GM06990 (cell line): ENCODE measurements at regions not wholly inside any gene's neighbourhood (a gene's known extent, or its start where the extent isn't known, plus 50 kb on each side); places are given as distances from the start of the nearest gene placed in this dataset.

Experiments used
- DNase-seq: peaks from one replicate; pipeline ENCODE4 v3.0.0-alpha.2; 2011; ENCODE audit not compliant: insufficient read length; ENCODE audit errors: extremely low read depth
- H3K27me3 ChIP-seq: replicated peaks from 2 replicates; pipeline ENCODE4 v1.6.0; 2011; ENCODE audit warnings: low read length; ENCODE audit not compliant: control insufficient read depth, insufficient read depth
- H3K36me3 ChIP-seq: 2 replicates; pipeline ENCODE4 v1.5.1; 2011; ENCODE audit warnings: low read length; ENCODE audit not compliant: control insufficient read depth, insufficient read depth
- H3K4me3 ChIP-seq: replicated peaks from 2 replicates; pipeline ENCODE4 v1.5.1; 2011; ENCODE audit warnings: low read depth, mild to moderate bottlenecking, control low read depth, low read length
- TF ChIP-seq, protein P1 (sequence below): IDR thresholded peaks from 2 replicates; pipeline ENCODE4 v1.5.1; 2011; ENCODE audit warnings: low read length, control low read depth, mild to moderate bottlenecking, inconsistent platforms; ENCODE audit not compliant: insufficient read depth, poor library complexity, severe bottlenecking

DNA sequence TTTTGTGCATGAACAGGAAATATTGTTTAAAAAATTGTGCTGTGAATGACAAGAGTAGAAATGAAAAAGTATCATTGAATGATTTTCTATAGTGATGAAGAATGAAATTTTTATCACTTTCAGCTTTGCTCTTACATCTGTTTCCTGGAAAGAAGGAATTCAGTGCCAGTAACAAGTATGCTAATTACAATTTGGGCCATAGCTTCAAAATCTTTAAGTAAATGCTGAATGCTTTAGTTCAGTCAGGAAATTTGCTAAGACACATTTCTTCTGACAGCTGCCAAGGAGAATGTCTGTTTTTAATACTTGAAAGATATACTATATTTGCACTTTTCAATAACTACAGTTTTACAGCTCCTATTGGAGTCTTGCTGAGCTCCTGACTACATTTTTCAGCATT lies 203.7 kb upstream of the RSPO3 start:
- DNase-seq: no peak
- H3K4me3 ChIP-seq: no peak overlapping the region
- no peaks in the 10 kb centered on the region for H3K36me3 ChIP-seq
- TF ChIP-seq, protein P1, sequence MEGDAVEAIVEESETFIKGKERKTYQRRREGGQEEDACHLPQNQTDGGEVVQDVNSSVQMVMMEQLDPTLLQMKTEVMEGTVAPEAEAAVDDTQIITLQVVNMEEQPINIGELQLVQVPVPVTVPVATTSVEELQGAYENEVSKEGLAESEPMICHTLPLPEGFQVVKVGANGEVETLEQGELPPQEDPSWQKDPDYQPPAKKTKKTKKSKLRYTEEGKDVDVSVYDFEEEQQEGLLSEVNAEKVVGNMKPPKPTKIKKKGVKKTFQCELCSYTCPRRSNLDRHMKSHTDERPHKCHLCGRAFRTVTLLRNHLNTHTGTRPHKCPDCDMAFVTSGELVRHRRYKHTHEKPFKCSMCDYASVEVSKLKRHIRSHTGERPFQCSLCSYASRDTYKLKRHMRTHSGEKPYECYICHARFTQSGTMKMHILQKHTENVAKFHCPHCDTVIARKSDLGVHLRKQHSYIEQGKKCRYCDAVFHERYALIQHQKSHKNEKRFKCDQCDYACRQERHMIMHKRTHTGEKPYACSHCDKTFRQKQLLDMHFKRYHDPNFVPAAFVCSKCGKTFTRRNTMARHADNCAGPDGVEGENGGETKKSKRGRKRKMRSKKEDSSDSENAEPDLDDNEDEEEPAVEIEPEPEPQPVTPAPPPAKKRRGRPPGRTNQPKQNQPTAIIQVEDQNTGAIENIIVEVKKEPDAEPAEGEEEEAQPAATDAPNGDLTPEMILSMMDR: no peak
- H3K27me3 ChIP-seq: no peaks in the 10 kb centered on the region

DNA sequence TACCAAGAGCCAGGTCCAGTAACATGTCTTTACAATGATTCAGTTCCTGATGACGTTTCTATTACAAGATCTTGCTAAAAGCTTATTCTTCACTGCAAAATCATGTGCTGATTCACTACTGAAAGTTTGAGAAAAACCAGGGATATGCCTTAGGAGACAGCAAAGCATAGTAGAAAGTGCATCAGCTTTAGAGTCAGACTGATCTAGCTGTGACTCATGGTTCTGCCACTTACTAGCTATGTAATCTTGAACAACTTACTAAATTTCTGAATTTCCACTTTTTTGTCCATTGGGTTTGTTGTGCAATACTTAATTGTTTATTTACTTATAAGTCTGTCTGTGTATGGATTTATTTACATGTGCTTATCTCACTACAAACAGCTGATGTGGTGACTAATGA lies 198.5 kb upstream of the RSPO3 start:
- TF ChIP-seq, protein P1: no peak
- DNase-seq: no peak
- no peaks in the 10 kb centered on the region for H3K36me3 ChIP-seq
- no peak overlapping the region for H3K4me3 ChIP-seq
- no peaks in the 10 kb centered on the region for H3K27me3 ChIP-seq

DNA sequence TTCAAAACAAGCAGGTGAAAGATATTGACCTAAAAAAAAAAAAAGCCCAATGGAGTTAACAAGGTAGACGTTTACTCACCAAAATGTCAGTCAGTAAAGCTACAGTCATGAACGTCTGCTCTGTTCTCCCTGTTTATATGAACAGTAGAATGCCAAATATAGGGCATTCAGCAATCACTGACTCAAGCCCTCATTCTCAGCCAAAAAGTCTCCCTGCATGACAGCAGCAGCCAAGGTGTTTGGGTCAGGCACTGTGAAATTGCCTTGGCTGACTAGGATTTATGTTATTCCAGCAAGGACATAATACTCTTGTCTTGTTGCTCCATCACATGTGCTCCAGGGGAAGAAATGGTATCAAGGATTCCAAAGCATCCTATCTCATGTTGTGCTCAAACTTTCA lies 194.7 kb upstream of the RSPO3 start:
- TF ChIP-seq, protein P1: no peak
- Histone ChIP-seq H3K27me3 (no peaks in the 10 kb centered on the region), H3K36me3 (no peaks in the 10 kb centered on the region), H3K4me3 (no peak overlapping the region)
- DNase-seq: no peak

DNA sequence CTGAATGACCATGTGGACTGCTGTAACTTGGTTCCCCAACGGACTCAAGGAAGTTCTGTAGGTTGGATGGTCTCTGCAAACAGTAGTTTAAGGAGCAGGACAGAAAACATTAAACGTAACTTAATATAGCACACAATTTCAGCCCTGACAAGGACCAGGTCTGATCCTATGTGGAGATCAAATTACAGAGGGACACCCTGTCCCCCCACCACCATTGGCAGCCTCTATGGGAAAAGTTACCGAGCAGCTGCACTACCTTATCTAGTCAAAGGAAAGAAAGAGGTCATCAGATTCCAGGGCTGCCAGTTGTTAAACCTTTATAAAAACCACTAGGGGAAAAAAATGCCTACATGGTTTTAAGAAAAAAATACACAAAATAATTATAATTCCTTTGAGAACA lies 191.5 kb upstream of the RSPO3 start:
- DNase-seq: no peak
- Histone ChIP-seq H3K4me3 (no peak overlapping the region), H3K27me3 (no peaks in the 10 kb centered on the region; the same call in 1 of the 2 replicates), H3K36me3 (no peaks in the 10 kb centered on the region)
- TF ChIP-seq, protein P1: no peak

DNA sequence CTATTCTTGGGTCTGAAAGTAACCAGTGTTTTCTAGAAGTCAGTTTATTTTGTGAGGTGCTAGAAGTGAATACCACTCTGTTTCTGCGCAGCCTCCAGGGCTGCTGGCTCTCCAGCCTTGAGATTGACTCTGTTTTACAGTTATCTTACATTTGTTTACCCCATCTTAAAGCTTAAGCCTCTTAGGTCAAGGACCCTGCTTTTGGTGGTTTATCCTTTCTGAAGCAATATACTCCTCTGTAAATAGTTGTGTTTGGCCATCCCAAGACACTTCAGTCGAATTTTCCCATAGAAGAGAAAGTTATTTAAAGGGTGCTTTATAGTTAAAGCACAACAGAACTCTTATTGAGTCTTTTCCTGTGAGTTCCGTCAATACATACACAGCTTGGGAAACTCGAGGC lies 190.6 kb upstream of the RSPO3 start:
- Histone ChIP-seq H3K4me3 (no peak overlapping the region), H3K36me3 (no peaks in the 10 kb centered on the region), H3K27me3 (no peaks in the 10 kb centered on the region; the same call in 1 of the 2 replicates)
- TF ChIP-seq, protein P1: no peak
- DNase-seq: no peak

DNA sequence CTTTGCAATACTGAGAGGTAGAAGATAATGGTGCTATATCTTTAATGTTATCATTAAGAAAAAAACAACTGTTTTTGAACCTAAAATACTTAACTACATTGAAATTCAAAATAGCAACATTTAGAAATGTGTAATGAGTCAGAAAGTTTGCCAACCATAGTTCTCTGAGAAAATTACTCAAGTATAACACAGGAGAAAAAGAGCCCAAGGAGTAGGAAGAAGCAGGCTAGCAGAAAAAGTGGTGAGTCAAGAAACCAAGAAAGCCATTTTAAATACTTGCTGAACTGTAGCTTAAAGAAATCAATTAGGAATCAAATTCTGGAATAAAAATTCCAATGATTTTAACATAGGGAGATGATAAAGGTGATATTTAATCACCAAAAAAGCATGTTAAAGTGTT lies 181.0 kb upstream of the RSPO3 start:
- H3K36me3 ChIP-seq: no peaks in the 10 kb centered on the region
- TF ChIP-seq, protein P1: no peak
- H3K27me3 ChIP-seq: no peaks in the 10 kb centered on the region
- H3K4me3 ChIP-seq: no peak overlapping the region
- DNase-seq: no peak
